ENCODE measurements at regions not wholly inside any gene's neighbourhood (a gene's known extent, or its start where the extent isn't known, plus 50 kb on each side); places are given as distances from the start of the nearest gene placed in this dataset.
A peak's percentile ranks its signal among the peaks of the same experiment; 100 is the strongest.

DNA sequence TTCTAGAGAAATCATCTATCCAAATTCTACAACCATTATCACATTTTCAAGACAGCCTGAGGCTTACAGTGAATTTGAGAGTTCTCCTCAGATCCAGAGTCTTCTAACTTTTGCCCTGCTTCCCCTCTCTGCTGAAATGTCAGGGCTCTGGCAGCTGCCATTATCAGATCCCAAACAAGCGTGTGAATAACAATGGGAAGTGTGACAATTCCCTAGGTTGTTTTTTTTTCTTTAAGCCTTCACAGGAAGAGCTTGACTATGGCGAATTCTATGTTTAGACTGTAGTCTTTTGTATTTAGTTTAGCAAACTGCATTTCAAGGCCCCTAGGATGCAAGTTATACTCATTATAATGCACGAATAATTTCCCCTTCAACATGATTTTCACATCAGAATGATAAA lies 61.3 kb upstream of the KDR start:
- Histone ChIP-seq H3K27me3 (ENCODE audit: insufficient read depth, low read depth) (no peaks in the 10 kb centered on the region), H3K4me1 (ENCODE audit: low read depth, poor library complexity, severe bottlenecking) (no peaks in the 10 kb centered on the region), H2AFZ (ENCODE audit: low read depth) (no peak overlapping the region), H4K20me1 (ENCODE audit: insufficient read depth) (no peaks in the 10 kb centered on the region), H3K36me3 (ENCODE audit: insufficient read depth) (no peaks in the 10 kb centered on the region), H3K9ac (no peak overlapping the region), H3K79me2 (ENCODE audit: insufficient read depth, low read depth) (no peaks in the 10 kb centered on the region), H3K4me3 (IDR thresholded peaks at IDR 0.05; ENCODE audit: insufficient read depth, low read depth, low read length) (no peak overlapping the region), H3K27ac (no peak overlapping the region), H3K4me2 (no peak overlapping the region)
- TF ChIP-seq, protein P1, sequence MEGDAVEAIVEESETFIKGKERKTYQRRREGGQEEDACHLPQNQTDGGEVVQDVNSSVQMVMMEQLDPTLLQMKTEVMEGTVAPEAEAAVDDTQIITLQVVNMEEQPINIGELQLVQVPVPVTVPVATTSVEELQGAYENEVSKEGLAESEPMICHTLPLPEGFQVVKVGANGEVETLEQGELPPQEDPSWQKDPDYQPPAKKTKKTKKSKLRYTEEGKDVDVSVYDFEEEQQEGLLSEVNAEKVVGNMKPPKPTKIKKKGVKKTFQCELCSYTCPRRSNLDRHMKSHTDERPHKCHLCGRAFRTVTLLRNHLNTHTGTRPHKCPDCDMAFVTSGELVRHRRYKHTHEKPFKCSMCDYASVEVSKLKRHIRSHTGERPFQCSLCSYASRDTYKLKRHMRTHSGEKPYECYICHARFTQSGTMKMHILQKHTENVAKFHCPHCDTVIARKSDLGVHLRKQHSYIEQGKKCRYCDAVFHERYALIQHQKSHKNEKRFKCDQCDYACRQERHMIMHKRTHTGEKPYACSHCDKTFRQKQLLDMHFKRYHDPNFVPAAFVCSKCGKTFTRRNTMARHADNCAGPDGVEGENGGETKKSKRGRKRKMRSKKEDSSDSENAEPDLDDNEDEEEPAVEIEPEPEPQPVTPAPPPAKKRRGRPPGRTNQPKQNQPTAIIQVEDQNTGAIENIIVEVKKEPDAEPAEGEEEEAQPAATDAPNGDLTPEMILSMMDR (conservative IDR thresholded peaks at IDR 0.05; ENCODE audit: low read depth, low read length) = no peak

DNA sequence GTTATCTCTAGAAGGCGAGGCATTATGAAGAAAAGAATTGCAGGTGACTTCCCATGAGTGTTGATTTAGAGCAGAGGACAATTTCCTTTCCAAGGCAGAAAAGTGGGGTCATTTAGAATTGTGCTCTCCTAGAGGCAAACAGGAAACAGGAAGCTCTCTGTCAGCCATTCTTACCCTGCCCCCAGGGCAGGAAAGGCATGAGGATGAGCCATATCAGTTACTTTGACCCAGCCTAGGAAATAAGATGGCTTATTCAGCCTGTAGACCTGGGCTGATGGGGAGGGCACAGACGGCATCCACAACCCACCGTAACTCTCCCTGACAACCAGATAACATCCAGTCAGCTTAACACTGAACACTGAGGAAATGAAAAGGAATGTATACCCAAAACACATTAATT lies 88.8 kb upstream of the KDR start:
- TF ChIP-seq, protein P1 (conservative IDR thresholded peaks at IDR 0.05; ENCODE audit: low read depth, low read length) = no peak
- H2AFZ ChIP-seq (ENCODE audit: low read depth) = peak overlapping the region; percentile 10; the same call in 1 of the 2 replicates

DNA sequence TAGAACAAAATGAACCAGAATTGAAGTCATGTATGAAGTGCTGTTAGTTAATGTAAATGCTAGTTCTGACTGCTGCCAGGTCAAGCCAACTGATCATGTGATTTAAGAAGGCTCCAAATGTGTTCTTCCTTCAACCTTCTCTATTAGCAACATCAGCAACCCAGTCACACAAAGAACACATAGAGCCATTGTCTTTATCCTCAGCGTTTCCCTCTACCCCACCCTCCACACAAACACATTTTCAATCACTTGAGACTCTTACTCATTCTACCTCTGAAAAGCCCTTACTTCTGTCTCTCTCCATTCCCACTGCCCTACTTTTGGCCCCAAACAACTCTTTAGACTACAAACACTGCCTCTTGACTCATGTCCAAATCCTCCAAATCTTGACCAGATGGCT lies 89.7 kb upstream of the KDR start:
- no peak overlapping the region for H3K9ac ChIP-seq
- no peaks in the 10 kb centered on the region for H4K20me1 ChIP-seq (ENCODE audit: insufficient read depth)
- H2AFZ ChIP-seq (ENCODE audit: low read depth) = no peak overlapping the region
- TF ChIP-seq, protein P1 (conservative IDR thresholded peaks at IDR 0.05; ENCODE audit: low read depth, low read length) = no peak
- H3K4me3 ChIP-seq (IDR thresholded peaks at IDR 0.05; ENCODE audit: insufficient read depth, low read depth, low read length) = no peak overlapping the region
- H3K4me1 ChIP-seq (ENCODE audit: low read depth, poor library complexity, severe bottlenecking) = no peaks in the 10 kb centered on the region
- no peaks in the 10 kb centered on the region for H3K36me3 ChIP-seq (ENCODE audit: insufficient read depth)
- no peaks in the 10 kb centered on the region for H3K27me3 ChIP-seq (ENCODE audit: insufficient read depth, low read depth)
- H3K4me2 ChIP-seq = no peak overlapping the region
- H3K27ac ChIP-seq = no peak overlapping the region
- H3K79me2 ChIP-seq (ENCODE audit: insufficient read depth, low read depth) = no peaks in the 10 kb centered on the region

More for the DNA sequence above, 88.8 kb upstream of the KDR start:
- no peaks in the 10 kb centered on the region for H3K27me3 ChIP-seq (ENCODE audit: insufficient read depth, low read depth)
- H3K4me2 ChIP-seq = no peak overlapping the region
- no peaks in the 10 kb centered on the region for H3K4me1 ChIP-seq (ENCODE audit: low read depth, poor library complexity, severe bottlenecking)
- H3K9ac ChIP-seq = no peak overlapping the region
- H4K20me1 ChIP-seq (ENCODE audit: insufficient read depth) = no peaks in the 10 kb centered on the region
- H3K36me3 ChIP-seq (ENCODE audit: insufficient read depth) = no peaks in the 10 kb centered on the region
- H3K4me3 ChIP-seq (IDR thresholded peaks at IDR 0.05; ENCODE audit: insufficient read depth, low read depth, low read length) = no peak overlapping the region
- H3K79me2 ChIP-seq (ENCODE audit: insufficient read depth, low read depth) = no peaks in the 10 kb centered on the region
- no peak overlapping the region for H3K27ac ChIP-seq

DNA sequence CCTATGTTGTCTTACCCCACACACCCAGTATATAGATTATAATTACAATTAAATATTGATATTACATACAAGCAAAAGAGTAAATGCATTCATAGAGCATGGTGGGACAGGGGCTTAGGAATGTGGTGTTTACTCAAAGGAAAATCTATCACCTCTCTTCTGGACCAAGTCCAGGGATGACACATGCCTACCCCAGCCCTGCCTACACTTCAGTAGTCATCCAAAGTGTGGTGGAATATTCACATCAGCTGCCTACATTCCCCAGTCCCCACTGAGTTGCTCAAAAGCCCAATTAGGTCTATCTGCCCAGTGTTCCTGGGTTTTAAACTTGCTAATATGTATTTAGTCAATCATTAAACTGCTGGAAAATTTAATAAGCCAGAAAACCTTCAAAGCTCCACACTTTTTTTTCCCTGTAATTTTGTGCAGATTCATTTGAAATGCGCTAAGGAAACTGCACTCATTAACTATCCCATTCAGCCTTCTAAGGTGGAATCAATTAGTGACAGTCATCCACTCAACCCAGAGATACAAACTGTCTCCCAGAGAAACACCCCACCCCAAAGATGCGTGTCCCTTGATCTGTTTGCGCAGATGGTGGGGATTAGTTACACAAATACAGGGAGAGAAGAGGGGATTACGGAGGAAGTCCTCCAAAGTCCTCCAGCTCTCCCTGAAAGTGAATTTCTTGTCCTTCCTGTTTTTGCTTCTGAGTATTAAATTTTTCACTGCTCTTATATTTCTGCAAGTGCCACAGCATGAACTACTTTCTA lies 91.7 kb upstream of the KDR start:
- Histone ChIP-seq H3K27me3 (ENCODE audit: insufficient read depth, low read depth) (no peaks in the 10 kb centered on the region), H3K4me1 (ENCODE audit: low read depth, poor library complexity, severe bottlenecking) (no peaks in the 10 kb centered on the region), H3K36me3 (ENCODE audit: insufficient read depth) (no peaks in the 10 kb centered on the region), H4K20me1 (ENCODE audit: insufficient read depth) (no peaks in the 10 kb centered on the region), H3K4me2 (no peak overlapping the region), H3K27ac (no peak overlapping the region), H3K9ac (no peak overlapping the region), H3K4me3 (IDR thresholded peaks at IDR 0.05; ENCODE audit: insufficient read depth, low read depth, low read length) (no peak overlapping the region), H3K79me2 (ENCODE audit: insufficient read depth, low read depth) (no peaks in the 10 kb centered on the region), H2AFZ (ENCODE audit: low read depth) (no peak overlapping the region)
- TF ChIP-seq, protein P1 (conservative IDR thresholded peaks at IDR 0.05; ENCODE audit: low read depth, low read length) = no peak

Data from KMS-11 (cell line).